Activated CD8-positive, alpha-beta memory T cell treated with anti-CD3 and anti-CD28 coated beads for 48 hours (primary cell): ENCODE measurements at regions not wholly inside any gene's neighbourhood (a gene's known extent, or its start where the extent isn't known, plus 50 kb on each side); places are given as distances from the start of the nearest gene placed in this dataset.
"Not testable (repeated sequence)": the region's sequence is repeated elsewhere in the genome, so short reads cannot be mapped to it uniquely, and the experiment has no call there.

Source experiments
- DNase-seq, 3 experiments: peaks; one replicate each; pipeline ENCODE4 v3.0.0-alpha.2; 2020; ENCODE audit warnings: low read depth in 2 of 3, low spot score in 2 of 3

GRCh38 chr15:79492065-79492464, 59.9 kb downstream of the MINAR1 start:
- DNase-seq: no peak

GRCh38 chr15:79494384-79494909, 62.3 kb downstream of the MINAR1 start:
- no peak for DNase-seq

- DNase-seq: no peak
Observed at GRCh38 chr15:79494963-79495755, 63.0 kb downstream of the MINAR1 start.

GRCh38 chr15:79495775-79496174, 63.6 kb downstream of the MINAR1 start:
- no peak for DNase-seq

GRCh38 chr15:79496838-79497237, 64.7 kb downstream of the MINAR1 start:
- DNase-seq: no peak

- no peak for DNase-seq
Observed at GRCh38 chr15:79501086-79501485, 69.0 kb downstream of the MINAR1 start.

- no peak for DNase-seq
Observed at GRCh38 chr15:79505956-79506355, 73.8 kb downstream of the MINAR1 start.

GRCh38 chr15:79512844-79513243, 80.7 kb downstream of the MINAR1 start:
- DNase-seq: not testable (repeated sequence)

- DNase-seq: no peak
Observed at GRCh38 chr15:79513417-79513816, 81.3 kb downstream of the MINAR1 start.

- DNase-seq: no peak
Observed at GRCh38 chr15:79513940-79514339, 81.8 kb downstream of the MINAR1 start.

- DNase-seq: no peak
Observed at GRCh38 chr15:79515300-79516027, 83.3 kb downstream of the MINAR1 start.

GRCh38 chr15:79516155-79516554, 84.0 kb downstream of the MINAR1 start:
- DNase-seq: no peak

- DNase-seq: no peak
Observed at GRCh38 chr15:79516646-79517045, 84.5 kb downstream of the MINAR1 start.

- DNase-seq: no peak
Observed at GRCh38 chr15:79519628-79520027, 87.5 kb downstream of the MINAR1 start.

- DNase-seq: no peak
Observed at GRCh38 chr15:79520654-79521053, 88.5 kb downstream of the MINAR1 start.

GRCh38 chr15:79522656-79523055, 90.5 kb downstream of the MINAR1 start:
- DNase-seq: no peak

- no peak for DNase-seq
Observed at GRCh38 chr15:79523266-79523665, 91.1 kb downstream of the MINAR1 start.

- DNase-seq: no peak
Observed at GRCh38 chr15:79524531-79524930, 92.4 kb downstream of the MINAR1 start.

- no peak for DNase-seq
Observed at GRCh38 chr15:79526376-79526775, 94.2 kb downstream of the MINAR1 start.

- no peak for DNase-seq
Observed at GRCh38 chr15:79527821-79528220, 95.7 kb downstream of the MINAR1 start.

- DNase-seq: no peak
Observed at GRCh38 chr15:79529157-79529785, 97.1 kb downstream of the MINAR1 start.

- no peak for DNase-seq
Observed at GRCh38 chr15:79535536-79535935, 103.4 kb downstream of the MINAR1 start.
